ENCODE measurements at regions not wholly inside any gene's neighbourhood (a gene's known extent, or its start where the extent isn't known, plus 50 kb on each side); places are given as distances from the start of the nearest gene placed in this dataset.

DNA sequence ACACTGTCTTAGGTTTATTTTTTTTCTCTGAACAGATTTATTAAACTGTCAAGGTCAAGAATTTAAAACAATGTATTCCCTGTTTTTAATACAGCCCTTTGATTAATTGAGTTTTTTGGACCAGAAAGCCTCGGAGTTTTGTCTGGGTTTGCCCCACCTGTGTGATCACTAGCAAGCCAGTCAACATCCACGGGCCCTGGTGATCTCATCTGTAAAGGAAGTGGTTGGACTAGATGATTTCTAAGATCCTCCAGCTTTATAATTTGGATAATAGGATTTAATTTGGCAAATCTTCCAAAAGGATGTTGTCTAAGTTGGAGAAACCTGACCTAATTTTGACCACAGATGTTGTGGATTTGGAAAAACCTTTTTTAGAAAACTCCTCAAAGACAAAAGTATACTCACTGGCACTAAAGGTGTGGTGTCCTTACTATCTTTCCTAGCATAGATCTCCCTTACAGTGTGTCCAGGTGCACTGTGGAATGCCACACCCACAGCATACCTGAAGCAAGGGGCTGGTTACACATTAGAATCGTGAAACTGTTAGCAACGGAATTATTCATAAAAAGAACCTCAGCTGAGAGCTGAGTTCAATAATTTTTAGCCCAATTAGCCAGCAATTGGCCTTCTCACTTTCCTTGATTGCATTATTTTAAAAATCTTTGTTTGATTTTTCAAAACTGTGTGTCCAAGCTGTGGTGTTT lies 195.6 kb upstream of the ELL2 start:
- POLR2A ChIA-PET: interaction anchor here (0.6 to 0.8 kb wide), 2 partner anchors 15 to 298 kb away, joined by 3 to 5 read pairs; no protein-coding TSS in a partner anchor
- TF ChIP-seq, protein P1, sequence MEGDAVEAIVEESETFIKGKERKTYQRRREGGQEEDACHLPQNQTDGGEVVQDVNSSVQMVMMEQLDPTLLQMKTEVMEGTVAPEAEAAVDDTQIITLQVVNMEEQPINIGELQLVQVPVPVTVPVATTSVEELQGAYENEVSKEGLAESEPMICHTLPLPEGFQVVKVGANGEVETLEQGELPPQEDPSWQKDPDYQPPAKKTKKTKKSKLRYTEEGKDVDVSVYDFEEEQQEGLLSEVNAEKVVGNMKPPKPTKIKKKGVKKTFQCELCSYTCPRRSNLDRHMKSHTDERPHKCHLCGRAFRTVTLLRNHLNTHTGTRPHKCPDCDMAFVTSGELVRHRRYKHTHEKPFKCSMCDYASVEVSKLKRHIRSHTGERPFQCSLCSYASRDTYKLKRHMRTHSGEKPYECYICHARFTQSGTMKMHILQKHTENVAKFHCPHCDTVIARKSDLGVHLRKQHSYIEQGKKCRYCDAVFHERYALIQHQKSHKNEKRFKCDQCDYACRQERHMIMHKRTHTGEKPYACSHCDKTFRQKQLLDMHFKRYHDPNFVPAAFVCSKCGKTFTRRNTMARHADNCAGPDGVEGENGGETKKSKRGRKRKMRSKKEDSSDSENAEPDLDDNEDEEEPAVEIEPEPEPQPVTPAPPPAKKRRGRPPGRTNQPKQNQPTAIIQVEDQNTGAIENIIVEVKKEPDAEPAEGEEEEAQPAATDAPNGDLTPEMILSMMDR (IDR thresholded peaks at IDR 0.05; ENCODE audit: low read depth, low read length): no peak

DNA sequence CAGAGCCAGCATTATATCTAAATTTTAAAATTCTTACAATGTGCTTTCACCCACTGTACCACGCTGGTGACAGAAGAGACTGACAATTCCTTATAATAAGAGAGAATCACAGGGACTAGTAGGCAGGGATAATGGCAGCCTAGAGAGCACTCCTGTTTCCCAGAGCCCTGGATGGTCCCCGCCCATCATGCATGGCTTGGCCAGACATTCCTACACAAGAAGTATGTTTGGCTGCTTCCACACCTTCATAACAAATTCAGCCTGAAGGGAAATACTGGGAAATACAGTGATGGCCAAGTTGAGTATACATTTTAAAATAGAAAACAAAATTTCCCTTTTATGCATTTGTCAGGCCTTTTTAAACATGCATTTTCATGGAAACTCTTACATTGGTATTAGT lies 193.5 kb upstream of the ELL2 start:
- no peak for DNase-seq (ENCODE audit: low read depth, low spot score)
- Histone ChIP-seq H3K27me3 (ENCODE audit: control insufficient read depth, insufficient read depth, low read length) (no peaks in the 10 kb centered on the region), H3K9me3 (ENCODE audit: control insufficient read depth, insufficient read depth, low read length) (no peaks in the 10 kb centered on the region), H3K4me3 (ENCODE audit: low read depth, low read length) (no peak overlapping the region), H3K27ac (ENCODE audit: low read depth, low read length) (no peak overlapping the region)
- CTCF ChIA-PET: no interaction called here
- TF ChIP-seq, protein P1 (IDR thresholded peaks at IDR 0.05; ENCODE audit: low read depth, low read length): no peak
- POLR2A ChIA-PET: no interaction called here

More for the DNA sequence above, 195.6 kb upstream of the ELL2 start:
- Histone ChIP-seq H3K9me3 (ENCODE audit: control insufficient read depth, insufficient read depth, low read length) (no peaks in the 10 kb centered on the region), H3K4me3 (ENCODE audit: low read depth, low read length) (no peak overlapping the region), H3K27me3 (ENCODE audit: control insufficient read depth, insufficient read depth, low read length) (no peaks in the 10 kb centered on the region), H3K27ac (ENCODE audit: low read depth, low read length) (no peak overlapping the region)
- no peak for DNase-seq (ENCODE audit: low read depth, low spot score)
- CTCF ChIA-PET: no interaction called here

DNA sequence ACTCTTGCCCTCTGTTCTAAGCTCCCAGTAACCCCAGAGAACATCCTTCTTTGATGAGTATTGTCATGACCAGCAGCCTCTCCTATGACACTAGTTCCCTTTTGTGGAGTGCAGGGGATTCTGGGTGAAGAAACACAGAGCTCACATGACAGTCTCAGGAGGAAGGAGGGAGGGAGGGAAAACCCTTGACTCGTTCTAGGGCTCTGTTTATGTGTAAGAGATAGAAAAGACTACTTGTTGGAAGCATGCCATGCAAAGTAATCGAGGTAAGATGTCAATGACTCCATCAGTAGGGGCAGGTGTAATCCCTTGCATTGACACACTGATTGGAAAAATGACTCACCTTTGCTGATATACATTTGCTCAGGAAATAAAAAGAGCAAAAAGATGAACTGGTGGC lies 190.2 kb upstream of the ELL2 start:
- ChIA-PET CTCF (no interaction called here), POLR2A (no interaction called here)
- no peak overlapping the region for H3K27ac ChIP-seq (ENCODE audit: low read depth, low read length)
- no peaks in the 10 kb centered on the region; the same call in 1 of the 2 replicates for H3K9me3 ChIP-seq (ENCODE audit: control insufficient read depth, insufficient read depth, low read length)
- TF ChIP-seq, protein P1 (IDR thresholded peaks at IDR 0.05; ENCODE audit: low read depth, low read length): no peak
- DNase-seq (ENCODE audit: low read depth, low spot score): no peak
- H3K27me3 ChIP-seq (ENCODE audit: control insufficient read depth, insufficient read depth, low read length): no peaks in the 10 kb centered on the region
- no peak overlapping the region for H3K4me3 ChIP-seq (ENCODE audit: low read depth, low read length)

DNA sequence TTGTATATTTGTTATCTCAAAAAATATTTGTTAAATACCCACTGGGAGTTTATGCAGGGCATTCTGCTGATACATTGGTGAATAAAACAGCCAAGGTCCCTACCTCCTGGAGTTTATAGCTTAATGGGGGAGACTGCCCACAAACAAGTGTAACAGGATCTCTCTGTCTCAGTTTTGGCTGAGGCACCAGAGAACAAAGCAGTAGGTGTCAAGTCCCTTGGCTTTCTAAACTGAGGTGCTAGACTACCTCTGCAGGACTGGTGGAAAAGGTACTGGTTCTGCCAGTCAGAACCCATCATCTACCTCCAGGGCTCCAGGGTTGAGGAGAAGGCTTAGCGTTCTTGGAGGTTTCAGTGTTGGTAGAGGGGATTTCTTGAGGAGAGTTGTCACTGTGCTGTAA lies 188.4 kb upstream of the ELL2 start:
- Histone ChIP-seq H3K27me3 (ENCODE audit: control insufficient read depth, insufficient read depth, low read length) (no peaks in the 10 kb centered on the region), H3K27ac (ENCODE audit: low read depth, low read length) (no peak overlapping the region), H3K9me3 (ENCODE audit: control insufficient read depth, insufficient read depth, low read length) (no peaks in the 10 kb centered on the region; the same call in 1 of the 2 replicates), H3K4me3 (ENCODE audit: low read depth, low read length) (no peak overlapping the region)
- POLR2A ChIA-PET: no interaction called here
- CTCF ChIA-PET: interaction anchor here (0.7 kb wide), 1 partner anchor 76 kb away, joined by 3 read pairs; no protein-coding TSS in a partner anchor
- TF ChIP-seq, protein P1 (IDR thresholded peaks at IDR 0.05; ENCODE audit: low read depth, low read length): no peak
- no peak for DNase-seq (ENCODE audit: low read depth, low spot score)

DNA sequence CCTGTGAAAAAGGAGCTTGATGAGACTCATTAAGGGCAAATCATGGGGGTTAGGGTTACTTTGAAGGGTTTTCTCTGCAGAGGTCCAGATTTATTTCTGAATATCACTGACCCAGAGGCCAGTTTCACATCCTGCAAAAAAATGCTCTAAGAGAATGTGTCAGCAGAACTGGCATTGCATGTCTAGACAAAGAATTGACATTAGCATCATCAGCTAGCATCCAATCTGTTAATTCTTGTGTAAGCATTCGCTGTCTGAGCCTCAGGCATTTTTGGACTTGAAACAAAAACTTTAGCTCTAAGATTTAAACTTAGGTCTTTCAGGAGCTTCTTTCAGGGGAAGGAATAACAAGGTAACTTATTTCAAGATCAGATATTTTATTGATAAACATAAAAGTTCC lies 187.9 kb upstream of the ELL2 start:
- Histone ChIP-seq H3K9me3 (ENCODE audit: control insufficient read depth, insufficient read depth, low read length) (no peaks in the 10 kb centered on the region; the same call in 1 of the 2 replicates), H3K27me3 (ENCODE audit: control insufficient read depth, insufficient read depth, low read length) (no peaks in the 10 kb centered on the region), H3K4me3 (ENCODE audit: low read depth, low read length) (no peak overlapping the region), H3K27ac (ENCODE audit: low read depth, low read length) (no peak overlapping the region)
- TF ChIP-seq, protein P1 (IDR thresholded peaks at IDR 0.05; ENCODE audit: low read depth, low read length): no peak
- ChIA-PET POLR2A (no interaction called here), CTCF (interaction anchor here (0.7 kb wide), 1 partner anchor 77 kb away, joined by 3 read pairs; no protein-coding TSS in a partner anchor)
- no peak for DNase-seq (ENCODE audit: low read depth, low spot score)
